IMR-90 (cell line): ENCODE measurements at regions not wholly inside any gene's neighbourhood (a gene's known extent, or its start where the extent isn't known, plus 50 kb on each side); places are given as distances from the start of the nearest gene placed in this dataset.

Experiments
- ATAC-seq: fragments of 200-7000 bp; cut with Tn5 transposase; 2 replicates; pipeline ENCODE4 v1.9.1; 2020; ENCODE audit warnings: low read depth, mild to moderate bottlenecking, moderate library complexity
- BruUV-seq: library from RNA; stranded (reverse); fragments of 400-500 nt; replicated peaks from 2 replicates; lab custom pipeline; 2021; lab: Mats Ljungman, UMichigan
- CTCF ChIA-PET: fragments of 300-600 bp; formaldehyde crosslinking; extraction: SDS; loops from one replicate; lab custom pipeline; 2021; ENCODE audit warnings: antibody characterized with exemption; lab: Yijun Ruan, JAX
- POLR2A ChIA-PET: fragments of 300-600 bp; sonication (Branson Sonifier 250); formaldehyde crosslinking; loops from one replicate; lab custom pipeline; 2022; ENCODE audit warnings: antibody characterized with exemption; ENCODE audit not compliant: unreplicated experiment; lab: Charles Lee
- DNase-seq: peaks from one replicate; pipeline ENCODE4 v3.0.0; 2013
- H2AFZ ChIP-seq: replicated peaks from 2 replicates; pipeline ENCODE3; 2013; ENCODE audit warnings: low read length, mild to moderate bottlenecking; ENCODE audit not compliant: poor library complexity
- H2AK5ac ChIP-seq: 2 replicates; pipeline ENCODE4 v1.6.1; 2013; ENCODE audit warnings: low read depth, low read length, inconsistent platforms
- H2AK9ac ChIP-seq: replicated peaks from 2 replicates; pipeline ENCODE3; 2013; ENCODE audit warnings: mild to moderate bottlenecking, low read depth, low read length, moderate library complexity; ENCODE audit not compliant: poor library complexity
- H2BK120ac ChIP-seq: 2 replicates; pipeline ENCODE4 v1.6.1; 2013; ENCODE audit warnings: low read depth, low read length, inconsistent platforms
- H2BK15ac ChIP-seq: 3 replicates; pipeline ENCODE4 v1.6.1; 2013; ENCODE audit warnings: low read depth, low read length, inconsistent platforms
- H2BK20ac ChIP-seq: 2 replicates; pipeline ENCODE4 v1.6.1; 2013; ENCODE audit warnings: low read depth, mild to moderate bottlenecking, inconsistent platforms, low read length, moderate library complexity
- H2BK5ac ChIP-seq: 2 replicates; pipeline ENCODE4 v1.6.1; 2013; ENCODE audit warnings: mild to moderate bottlenecking, low read depth, low read length, inconsistent platforms; ENCODE audit not compliant: poor library complexity, severe bottlenecking
- H3K14ac ChIP-seq: replicated peaks from 2 replicates; pipeline ENCODE4 v1.6.1; 2013; ENCODE audit warnings: low read depth, low read length, inconsistent platforms
- H3K18ac ChIP-seq: 2 replicates; pipeline ENCODE4 v1.6.1; 2013; ENCODE audit warnings: low read depth, low read length, control low read depth
- H3K23ac ChIP-seq: 2 replicates; pipeline ENCODE4 v1.6.1; 2013; ENCODE audit warnings: low read depth, low read length, inconsistent platforms
- H3K27ac ChIP-seq: 2 replicates; pipeline ENCODE4 v1.5.1; 2013; ENCODE audit warnings: mild to moderate bottlenecking, control low read depth, low read length; ENCODE audit not compliant: insufficient read depth
- H3K27me3 ChIP-seq: 2 replicates; pipeline ENCODE4 v1.6.1; 2013; ENCODE audit warnings: low read length; ENCODE audit not compliant: control insufficient read depth, insufficient read depth
- H3K36me3 ChIP-seq: 2 replicates; pipeline ENCODE4 v1.6.1; 2013; ENCODE audit warnings: low read length, mixed read lengths; ENCODE audit not compliant: control insufficient read depth, insufficient read depth
- H3K4ac ChIP-seq: 2 replicates; pipeline ENCODE4 v1.6.1; 2013; ENCODE audit warnings: low read depth, low read length, inconsistent platforms
- H3K4me1 ChIP-seq: 2 replicates; pipeline ENCODE4 v1.6.1; 2013; ENCODE audit warnings: low read length, mixed read lengths; ENCODE audit not compliant: control insufficient read depth, insufficient read depth
- H3K4me2 ChIP-seq: 2 replicates; pipeline ENCODE4 v1.6.1; 2013; ENCODE audit warnings: low read depth, mild to moderate bottlenecking, control low read depth, low read length, moderate library complexity
- H3K4me3 ChIP-seq: 2 replicates; pipeline ENCODE4 v1.5.1; 2013; ENCODE audit warnings: low read depth, mild to moderate bottlenecking, control low read depth, low read length, moderate library complexity; ENCODE audit not compliant: insufficient read depth
- H3K56ac ChIP-seq: 2 replicates; pipeline ENCODE4 v1.6.1; 2013; ENCODE audit warnings: low read length, inconsistent platforms; ENCODE audit not compliant: insufficient read depth; ENCODE audit errors: extremely low read depth
- H3K79me1 ChIP-seq, 2 experiments: 2 replicates each; pipeline ENCODE4 v1.6.1; 2013; ENCODE audit warnings: low read length in 2 of 2, inconsistent platforms in 1 of 2, low read depth in 1 of 2
- H3K9ac ChIP-seq: 2 replicates; pipeline ENCODE4 v1.6.1; 2013; ENCODE audit warnings: low read depth, low read length, control low read depth
- H3K9me1 ChIP-seq: 2 replicates; pipeline ENCODE4 v1.6.1; 2013; ENCODE audit warnings: low read length, inconsistent platforms; ENCODE audit not compliant: insufficient read depth
- H3K9me3 ChIP-seq: 2 replicates; pipeline ENCODE4 v1.6.1; 2013; ENCODE audit warnings: low read length; ENCODE audit not compliant: control insufficient read depth, insufficient read depth
- H4K20me1 ChIP-seq: 2 replicates; pipeline ENCODE4 v1.6.1; 2013; ENCODE audit warnings: low read length, inconsistent platforms; ENCODE audit not compliant: insufficient read depth
- H4K5ac ChIP-seq: 2 replicates; pipeline ENCODE4 v1.6.1; 2013; ENCODE audit warnings: mild to moderate bottlenecking, low read depth, low read length, control low read depth
- H4K8ac ChIP-seq, 2 experiments: 2 replicates each; pipeline ENCODE4 v1.6.1; 2013; ENCODE audit warnings: low read depth in 2 of 2, low read length in 2 of 2, control low read depth in 1 of 2, inconsistent platforms in 1 of 2
- H4K91ac ChIP-seq: 2 replicates; pipeline ENCODE4 v1.6.1; 2013; ENCODE audit warnings: low read depth, low read length, inconsistent platforms; ENCODE audit not compliant: insufficient read depth
- BHLHE40 ChIP-seq: fragments of 150-350 bp; IDR thresholded peaks from 2 replicates; pipeline ENCODE4 v1.6.1; 2016; ENCODE audit warnings: mild to moderate bottlenecking, low read depth, low read length
- RAD21 ChIP-seq: IDR thresholded peaks from 2 replicates; pipeline ENCODE4 v1.6.1; 2012; ENCODE audit warnings: low read length, improper control_type of control experiment
- WGBS, 2 experiments: methylation state at CpG; one replicate each; pipeline versions ENCODE4 v1.1.5 to v1.1.7; 2013; ENCODE audit warnings: missing lambda C conversion rate in 2 of 2; ENCODE audit not compliant: insufficient read length in 1 of 2; ENCODE audit errors: extremely low coverage in 2 of 2; 5-methylcytosine and 5-hydroxymethylcytosine counted together
- dilution Hi-C: fragments of 300-500 bp; cut with HindIII; formaldehyde crosslinking; loops from one replicate; pipeline ENCODE4 v1.14.3; 2018; ENCODE audit warnings: low sequenced_read_pairs; ENCODE audit not compliant: unreplicated experiment
- in situ Hi-C: fragments of 300-500 bp; cut with MboI; formaldehyde crosslinking; loops from 3 replicates; pipeline ENCODE4 v1.14.3; 2019; ENCODE audit warnings: low sequenced_read_pairs, inconsistent platforms, mixed read lengths
- intact Hi-C: fragments of 100-400 bp; cut with micrococcal nuclease; formaldehyde crosslinking; loops from 2 replicates; pipeline ENCODE4 v1.10.0; 2022

GRCh38 chrX:65883556-65883955, 156.3 kb downstream of the VSIG4 start:
- TF ChIP-seq BHLHE40 (no peak), RAD21 (no peak)
- Histone ChIP-seq H3K36me3 (no peaks in the 10 kb centered on the region), H2BK120ac (no peak overlapping the region), H3K56ac (no peak overlapping the region), H4K8ac (no peak overlapping the region), H3K4me3 (no peak overlapping the region), H3K4me1 (no peaks in the 10 kb centered on the region), H3K23ac (no peak overlapping the region), H2BK15ac (no peak overlapping the region), H3K9me1 (no peaks in the 10 kb centered on the region), H3K4me2 (no peak overlapping the region), H3K9ac (no peak overlapping the region), H3K79me1 (no peaks in the 10 kb centered on the region), H4K20me1 (no peaks in the 10 kb centered on the region), H4K5ac (no peak overlapping the region), H3K4ac (no peak overlapping the region), H2AFZ (no peak overlapping the region), H4K91ac (no peak overlapping the region), H2BK5ac (no peak overlapping the region), H3K27ac (no peak overlapping the region), H3K27me3 (no peaks in the 10 kb centered on the region; the same call in 1 of the 2 replicates), H3K14ac (no peak overlapping the region), H3K18ac (no peak overlapping the region), H2BK20ac (no peak overlapping the region), H3K9me3 (no peaks in the 10 kb centered on the region), H2AK5ac (no peak overlapping the region), H2AK9ac (no peak overlapping the region)
- CTCF ChIA-PET = no interaction called here
- DNase-seq (no peak), ATAC-seq (no peak)
- dilution Hi-C loops = no loop called here
- intact Hi-C loops = no loop called here
- WGBS, 2 experiments = 67% methylated on average over 1 of the region's 2 CpGs; no CpG with 5 or more reads in 1 of the 2 experiments
- in situ Hi-C loops = no loop called here
- POLR2A ChIA-PET = no interaction called here
- no TSS peak for BruUV-seq
